ENCODE measurements at regions not wholly inside any gene's neighbourhood (a gene's known extent, or its start where the extent isn't known, plus 50 kb on each side); places are given as distances from the start of the nearest gene placed in this dataset.

DNA sequence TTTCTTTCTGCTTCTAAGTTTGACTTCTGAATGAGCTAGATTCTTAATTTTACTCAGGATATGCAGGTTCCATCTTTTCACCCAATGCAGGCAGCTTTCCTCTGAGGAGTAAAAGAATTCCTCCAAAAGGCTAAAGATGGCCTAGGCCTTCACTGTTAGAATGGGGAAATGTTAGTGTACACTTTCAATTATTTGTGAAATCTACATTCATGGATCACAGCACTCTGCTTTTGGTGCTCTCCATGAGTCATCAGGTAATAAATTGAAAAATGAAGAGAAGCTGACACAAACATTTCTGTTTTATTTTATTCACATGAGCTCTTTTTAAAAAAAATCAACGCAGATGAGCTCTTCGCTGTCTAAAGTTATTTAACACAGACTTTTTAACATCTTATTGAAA lies 502.5 kb upstream of the GOLIM4 start:
- Histone ChIP-seq H3K9ac (ENCODE audit: low read depth in 1 of 3, low read length in 3 of 3) (no peak overlapping the region), H3K36me3 (ENCODE audit: control insufficient read depth in 3 of 3, insufficient read depth in 3 of 3, low read length in 3 of 3) (no peaks in the 10 kb centered on the region), H3K27ac (ENCODE audit: low read depth, low read length) (no peak overlapping the region), H3K27me3 (ENCODE audit: control insufficient read depth in 3 of 3, insufficient read depth in 3 of 3, low read length in 3 of 3) (no peaks in the 10 kb centered on the region), H3K9me3 (ENCODE audit: control insufficient read depth in 3 of 3, low read length in 3 of 3) (no peaks in the 10 kb centered on the region), H3K4me1 (ENCODE audit: control insufficient read depth in 3 of 3, insufficient read depth in 3 of 3, low read length in 3 of 3) (no peaks in the 10 kb centered on the region), H3K4me3 (ENCODE audit: low read length in 3 of 3) (no peak overlapping the region)

DNA sequence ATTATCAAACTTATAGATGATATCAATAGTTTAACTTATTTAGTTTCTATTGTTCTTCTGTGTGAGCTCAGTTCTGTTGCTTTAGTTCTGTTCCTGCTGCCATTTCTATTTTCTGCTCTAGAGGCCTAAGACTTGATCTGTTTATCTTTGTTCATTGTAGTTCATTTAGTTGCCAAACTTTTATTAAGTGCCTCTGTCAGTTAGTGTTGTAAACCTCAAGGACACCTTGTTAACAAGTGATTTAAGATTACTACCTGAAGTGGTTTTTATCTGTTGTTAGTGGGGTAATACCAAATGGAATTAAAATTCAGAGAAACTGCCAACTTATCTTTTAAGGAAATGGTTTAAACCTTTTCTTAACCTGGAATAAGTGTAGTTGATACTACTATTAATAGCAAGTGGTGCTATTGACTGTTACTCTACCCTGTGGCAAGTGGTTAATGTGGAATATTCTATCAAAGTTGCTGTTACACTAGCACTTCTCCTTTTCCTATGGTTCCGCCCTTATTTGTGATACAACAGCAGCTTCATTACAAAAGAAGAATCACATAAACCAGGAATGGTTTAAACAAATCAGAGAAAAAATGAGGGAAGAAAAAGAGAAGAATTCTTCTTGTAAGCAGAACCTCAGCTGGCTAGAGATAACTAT lies 500.6 kb upstream of the GOLIM4 start:
- H3K9me3 ChIP-seq (ENCODE audit: control insufficient read depth in 3 of 3, low read length in 3 of 3): no peaks in the 10 kb centered on the region
- no peak overlapping the region for H3K4me3 ChIP-seq (ENCODE audit: low read length in 3 of 3)
- H3K4me1 ChIP-seq (ENCODE audit: control insufficient read depth in 3 of 3, insufficient read depth in 3 of 3, low read length in 3 of 3): no peaks in the 10 kb centered on the region
- H3K27me3 ChIP-seq (ENCODE audit: control insufficient read depth in 3 of 3, insufficient read depth in 3 of 3, low read length in 3 of 3): no peaks in the 10 kb centered on the region
- no peaks in the 10 kb centered on the region for H3K36me3 ChIP-seq (ENCODE audit: control insufficient read depth in 3 of 3, insufficient read depth in 3 of 3, low read length in 3 of 3)
- H3K9ac ChIP-seq (ENCODE audit: low read depth in 1 of 3, low read length in 3 of 3): no peak overlapping the region
- no peak overlapping the region for H3K27ac ChIP-seq (ENCODE audit: low read depth, low read length)

DNA sequence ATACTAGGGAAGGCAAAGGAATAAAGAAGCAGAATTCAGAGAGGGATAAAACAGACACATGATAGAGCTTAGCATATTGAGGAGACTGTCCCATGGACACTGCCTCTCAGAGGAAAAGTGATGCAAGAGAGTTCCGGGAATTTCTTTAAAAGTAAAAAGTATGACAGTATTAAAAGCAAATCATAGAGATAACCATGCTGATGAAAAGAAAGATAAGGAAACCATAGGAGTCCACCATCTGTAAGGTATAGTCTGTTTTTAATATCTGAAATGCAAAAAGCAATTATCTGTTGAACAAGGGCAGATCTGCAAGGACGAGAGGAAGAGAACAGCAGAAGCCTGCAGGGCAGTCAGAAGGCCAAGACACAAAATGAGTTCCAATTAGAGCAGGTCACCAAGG lies 495.9 kb upstream of the GOLIM4 start:
- no peaks in the 10 kb centered on the region for H3K27me3 ChIP-seq (ENCODE audit: control insufficient read depth in 3 of 3, insufficient read depth in 3 of 3, low read length in 3 of 3)
- H3K4me3 ChIP-seq (ENCODE audit: low read length in 3 of 3): no peak overlapping the region
- no peak overlapping the region for H3K27ac ChIP-seq (ENCODE audit: low read depth, low read length)
- no peaks in the 10 kb centered on the region for H3K9me3 ChIP-seq (ENCODE audit: control insufficient read depth in 3 of 3, low read length in 3 of 3)
- no peak overlapping the region for H3K9ac ChIP-seq (ENCODE audit: low read depth in 1 of 3, low read length in 3 of 3)
- H3K36me3 ChIP-seq (ENCODE audit: control insufficient read depth in 3 of 3, insufficient read depth in 3 of 3, low read length in 3 of 3): no peaks in the 10 kb centered on the region
- H3K4me1 ChIP-seq (ENCODE audit: control insufficient read depth in 3 of 3, insufficient read depth in 3 of 3, low read length in 3 of 3): no peaks in the 10 kb centered on the region

DNA sequence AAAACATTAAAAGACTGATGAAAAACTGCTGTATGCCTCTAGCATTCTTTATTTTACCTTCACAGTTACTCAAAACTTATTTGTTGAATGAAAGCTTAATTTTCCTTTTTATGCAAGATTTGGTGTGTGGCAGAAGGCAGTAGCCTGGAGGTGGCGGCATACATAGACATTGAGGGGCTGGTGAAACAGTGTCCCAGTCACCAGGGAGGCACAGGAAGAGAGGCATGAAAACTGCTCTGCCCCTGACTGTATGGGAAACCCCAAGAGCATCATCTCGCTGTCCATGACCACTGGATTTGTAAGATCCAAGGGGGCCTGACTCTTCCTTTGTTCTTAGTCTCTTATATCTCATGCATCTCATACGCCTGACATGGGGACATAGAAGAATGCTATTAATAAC lies 493.7 kb upstream of the GOLIM4 start:
- Histone ChIP-seq H3K27ac (ENCODE audit: low read depth, low read length) (no peak overlapping the region), H3K9ac (ENCODE audit: low read depth in 1 of 3, low read length in 3 of 3) (no peak overlapping the region), H3K4me3 (ENCODE audit: low read length in 3 of 3) (no peak overlapping the region), H3K36me3 (ENCODE audit: control insufficient read depth in 3 of 3, insufficient read depth in 3 of 3, low read length in 3 of 3) (no peaks in the 10 kb centered on the region), H3K27me3 (ENCODE audit: control insufficient read depth in 3 of 3, insufficient read depth in 3 of 3, low read length in 3 of 3) (no peaks in the 10 kb centered on the region), H3K9me3 (ENCODE audit: control insufficient read depth in 3 of 3, low read length in 3 of 3) (no peaks in the 10 kb centered on the region), H3K4me1 (ENCODE audit: control insufficient read depth in 3 of 3, insufficient read depth in 3 of 3, low read length in 3 of 3) (no peaks in the 10 kb centered on the region)

DNA sequence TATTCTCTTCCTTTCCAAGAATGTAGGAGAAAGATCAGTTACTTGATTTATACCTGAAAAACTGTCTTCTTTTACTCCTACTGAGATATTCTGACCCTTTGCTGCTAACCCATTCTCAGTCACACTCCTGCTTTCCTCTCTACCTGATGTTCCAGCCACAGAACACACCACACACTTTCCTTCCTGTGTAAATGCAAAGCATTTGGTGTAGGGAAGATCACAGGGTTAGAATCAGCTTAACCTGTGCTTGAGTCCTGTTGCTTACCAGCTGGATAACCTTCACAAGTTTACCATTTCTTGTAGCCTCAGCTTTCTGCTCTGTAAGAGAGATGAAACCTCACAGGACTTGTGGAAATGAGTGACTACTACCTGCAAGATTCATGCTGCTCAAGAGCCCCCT lies 489.8 kb upstream of the GOLIM4 start:
- Histone ChIP-seq H3K36me3 (ENCODE audit: control insufficient read depth in 3 of 3, insufficient read depth in 3 of 3, low read length in 3 of 3) (no peaks in the 10 kb centered on the region), H3K27me3 (ENCODE audit: control insufficient read depth in 3 of 3, insufficient read depth in 3 of 3, low read length in 3 of 3) (no peaks in the 10 kb centered on the region), H3K9me3 (ENCODE audit: control insufficient read depth in 3 of 3, low read length in 3 of 3) (no peaks in the 10 kb centered on the region), H3K4me1 (ENCODE audit: control insufficient read depth in 3 of 3, insufficient read depth in 3 of 3, low read length in 3 of 3) (no peaks in the 10 kb centered on the region), H3K27ac (ENCODE audit: low read depth, low read length) (no peak overlapping the region), H3K4me3 (ENCODE audit: low read length in 3 of 3) (no peak overlapping the region), H3K9ac (ENCODE audit: low read depth in 1 of 3, low read length in 3 of 3) (no peak overlapping the region)

DNA sequence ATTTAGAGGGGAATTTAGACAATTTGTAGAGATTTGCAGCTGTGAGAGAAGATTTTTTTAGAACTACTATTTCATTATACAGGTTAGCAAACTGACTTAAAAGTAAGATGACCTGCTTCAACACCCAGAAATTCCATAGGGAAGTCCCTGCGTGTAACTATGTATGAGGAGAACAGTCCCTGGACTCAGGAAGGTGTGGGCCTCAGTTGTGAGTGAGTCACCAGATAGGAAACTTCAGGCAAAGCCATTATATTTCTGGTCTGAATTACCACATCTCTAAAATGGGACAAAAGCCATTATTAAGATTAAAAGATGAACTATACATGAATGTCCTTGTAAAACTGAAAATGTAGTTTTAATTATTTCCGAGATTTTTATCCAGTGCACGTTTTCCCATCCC lies 488.3 kb upstream of the GOLIM4 start:
- H3K36me3 ChIP-seq (ENCODE audit: control insufficient read depth in 3 of 3, insufficient read depth in 3 of 3, low read length in 3 of 3): no peaks in the 10 kb centered on the region
- H3K27me3 ChIP-seq (ENCODE audit: control insufficient read depth in 3 of 3, insufficient read depth in 3 of 3, low read length in 3 of 3): no peaks in the 10 kb centered on the region
- H3K4me3 ChIP-seq (ENCODE audit: low read length in 3 of 3): no peak overlapping the region
- H3K9ac ChIP-seq (ENCODE audit: low read depth in 1 of 3, low read length in 3 of 3): no peak overlapping the region
- H3K4me1 ChIP-seq (ENCODE audit: control insufficient read depth in 3 of 3, insufficient read depth in 3 of 3, low read length in 3 of 3): no peaks in the 10 kb centered on the region
- no peaks in the 10 kb centered on the region for H3K9me3 ChIP-seq (ENCODE audit: control insufficient read depth in 3 of 3, low read length in 3 of 3)
- no peak overlapping the region for H3K27ac ChIP-seq (ENCODE audit: low read depth, low read length)

DNA sequence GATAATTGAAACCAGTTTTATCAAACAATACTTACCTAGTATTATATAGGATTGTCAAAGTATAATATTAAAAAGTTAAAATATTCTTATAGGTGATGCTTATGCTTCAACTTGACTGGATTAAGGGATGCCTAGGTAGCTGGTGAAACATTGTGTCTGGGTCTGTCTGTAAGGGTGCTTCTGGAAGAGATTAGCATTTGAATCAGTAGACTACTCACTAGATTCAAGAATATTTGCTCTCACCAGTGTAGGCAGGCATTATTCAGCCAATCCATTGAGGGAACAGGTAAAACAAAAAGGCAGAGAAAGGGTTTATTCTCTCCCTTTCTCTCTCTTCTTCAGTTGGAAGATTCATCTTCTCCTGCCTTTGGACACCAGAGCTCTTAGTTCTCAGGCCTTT lies 486.8 kb upstream of the GOLIM4 start:
- Histone ChIP-seq H3K36me3 (ENCODE audit: control insufficient read depth in 3 of 3, insufficient read depth in 3 of 3, low read length in 3 of 3) (no peaks in the 10 kb centered on the region), H3K27me3 (ENCODE audit: control insufficient read depth in 3 of 3, insufficient read depth in 3 of 3, low read length in 3 of 3) (no peaks in the 10 kb centered on the region), H3K27ac (ENCODE audit: low read depth, low read length) (no peak overlapping the region), H3K4me1 (ENCODE audit: control insufficient read depth in 3 of 3, insufficient read depth in 3 of 3, low read length in 3 of 3) (no peaks in the 10 kb centered on the region), H3K4me3 (ENCODE audit: low read length in 3 of 3) (no peak overlapping the region), H3K9ac (ENCODE audit: low read depth in 1 of 3, low read length in 3 of 3) (no peak overlapping the region), H3K9me3 (ENCODE audit: control insufficient read depth in 3 of 3, low read length in 3 of 3) (no peaks in the 10 kb centered on the region)

DNA sequence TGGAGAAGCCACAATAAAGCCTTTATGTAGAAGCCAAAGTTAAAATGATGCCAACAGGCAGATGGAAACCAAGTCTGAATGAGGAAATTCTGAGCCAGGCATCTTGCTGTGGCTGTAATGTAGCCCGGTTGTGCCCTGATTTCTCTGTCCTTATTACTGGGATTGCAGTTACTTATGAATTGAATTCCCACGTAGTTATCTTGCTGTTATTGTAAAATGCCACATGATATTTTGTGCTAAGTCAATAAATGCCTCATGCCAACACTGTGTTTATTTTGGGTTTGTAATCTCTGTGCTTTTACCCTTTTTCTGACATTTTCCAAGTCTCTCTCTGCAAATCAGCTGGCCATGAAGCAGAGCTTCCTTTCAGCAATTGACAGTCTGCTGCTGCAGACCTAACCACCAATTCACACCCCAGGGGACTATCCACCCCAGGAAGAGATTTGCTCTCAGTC lies 486.1 kb upstream of the GOLIM4 start:
- no peaks in the 10 kb centered on the region for H3K36me3 ChIP-seq (ENCODE audit: control insufficient read depth in 3 of 3, insufficient read depth in 3 of 3, low read length in 3 of 3)
- no peak overlapping the region for H3K4me3 ChIP-seq (ENCODE audit: low read length in 3 of 3)
- no peak overlapping the region for H3K9ac ChIP-seq (ENCODE audit: low read depth in 1 of 3, low read length in 3 of 3)
- H3K9me3 ChIP-seq (ENCODE audit: control insufficient read depth in 3 of 3, low read length in 3 of 3): no peaks in the 10 kb centered on the region
- no peaks in the 10 kb centered on the region for H3K4me1 ChIP-seq (ENCODE audit: control insufficient read depth in 3 of 3, insufficient read depth in 3 of 3, low read length in 3 of 3)
- no peaks in the 10 kb centered on the region for H3K27me3 ChIP-seq (ENCODE audit: control insufficient read depth in 3 of 3, insufficient read depth in 3 of 3, low read length in 3 of 3)
- no peak overlapping the region for H3K27ac ChIP-seq (ENCODE audit: low read depth, low read length)

DNA sequence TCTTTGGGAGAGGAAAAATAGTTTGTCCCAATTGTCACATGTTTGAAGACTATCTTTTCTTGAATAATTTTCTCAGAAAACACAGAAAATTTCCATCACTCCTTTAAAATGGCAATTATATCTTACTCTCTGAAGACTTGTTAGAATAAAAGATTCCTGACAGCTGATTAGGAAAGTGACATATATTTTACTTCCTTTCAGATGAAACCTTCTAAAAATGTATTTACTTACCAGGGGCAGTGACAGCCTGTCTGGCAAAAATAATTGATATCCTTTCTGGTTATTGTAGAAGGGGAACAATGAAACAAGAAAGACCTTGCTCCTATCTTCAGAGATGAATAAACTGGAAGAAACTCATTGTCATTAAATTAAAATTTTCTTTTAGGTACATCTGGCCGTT lies 483.3 kb upstream of the GOLIM4 start:
- no peaks in the 10 kb centered on the region for H3K9me3 ChIP-seq (ENCODE audit: control insufficient read depth in 3 of 3, low read length in 3 of 3)
- H3K36me3 ChIP-seq (ENCODE audit: control insufficient read depth in 3 of 3, insufficient read depth in 3 of 3, low read length in 3 of 3): no peaks in the 10 kb centered on the region
- no peak overlapping the region for H3K27ac ChIP-seq (ENCODE audit: low read depth, low read length)
- H3K27me3 ChIP-seq (ENCODE audit: control insufficient read depth in 3 of 3, insufficient read depth in 3 of 3, low read length in 3 of 3): no peaks in the 10 kb centered on the region
- no peak overlapping the region for H3K9ac ChIP-seq (ENCODE audit: low read depth in 1 of 3, low read length in 3 of 3)
- no peaks in the 10 kb centered on the region for H3K4me1 ChIP-seq (ENCODE audit: control insufficient read depth in 3 of 3, insufficient read depth in 3 of 3, low read length in 3 of 3)
- H3K4me3 ChIP-seq (ENCODE audit: low read length in 3 of 3): no peak overlapping the region

DNA sequence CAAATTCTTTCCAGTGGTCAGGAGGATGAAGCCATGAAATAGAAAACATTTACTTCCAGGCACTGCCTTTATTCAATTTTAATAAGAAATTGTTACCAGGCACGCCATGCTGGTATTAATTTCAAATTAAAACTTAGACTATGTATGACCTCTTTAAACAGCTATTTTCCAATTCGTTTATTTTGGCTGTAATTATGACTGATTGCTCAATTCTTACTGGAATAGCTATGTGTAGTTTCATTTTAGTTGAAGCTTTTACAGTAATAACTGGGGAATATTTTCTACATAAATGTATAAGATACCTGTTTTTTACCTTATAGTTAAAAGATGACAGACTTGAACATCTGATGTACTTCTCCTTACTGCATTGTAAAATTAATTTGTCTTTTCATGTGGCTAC lies 480.0 kb upstream of the GOLIM4 start:
- Histone ChIP-seq H3K27me3 (ENCODE audit: control insufficient read depth in 3 of 3, insufficient read depth in 3 of 3, low read length in 3 of 3) (no peaks in the 10 kb centered on the region), H3K36me3 (ENCODE audit: control insufficient read depth in 3 of 3, insufficient read depth in 3 of 3, low read length in 3 of 3) (no peaks in the 10 kb centered on the region), H3K4me3 (ENCODE audit: low read length in 3 of 3) (no peak overlapping the region), H3K4me1 (ENCODE audit: control insufficient read depth in 3 of 3, insufficient read depth in 3 of 3, low read length in 3 of 3) (no peaks in the 10 kb centered on the region), H3K9ac (ENCODE audit: low read depth in 1 of 3, low read length in 3 of 3) (no peak overlapping the region), H3K27ac (ENCODE audit: low read depth, low read length) (no peak overlapping the region), H3K9me3 (ENCODE audit: control insufficient read depth in 3 of 3, low read length in 3 of 3) (no peaks in the 10 kb centered on the region)
